Spleen (tissue), 7 donors: ENCODE measurements at regions not wholly inside any gene's neighbourhood (a gene's known extent, or its start where the extent isn't known, plus 50 kb on each side); places are given as distances from the start of the nearest gene placed in this dataset.

Experiments
- CTCF ChIP-seq, 11 experiments: fragments of 200-600 bp in 7 of 11; fragments of 450-650 bp in 4 of 11; sonication (generic) in 4 of 11; IDR thresholded peaks in 8 of 11; conservative IDR thresholded peaks in 3 of 11; 1 replicate in 7 of 11; 2 replicates in 4 of 11; pipeline versions ENCODE4 v1.4.0 to v1.8.0; 2016 to 2021; ENCODE audit warnings: antibody characterized with exemption in 11 of 11, inconsistent platforms in 4 of 11, mild to moderate bottlenecking in 1 of 11
- POLR2AphosphoS5 ChIP-seq, 3 donors: sonication (generic); formaldehyde crosslinking; IDR thresholded peaks; one replicate each; pipeline ENCODE4 v1.5.1; 2017; ENCODE audit warnings: antibody characterized with exemption in 3 of 3
- donor health status: DM: no; HTN: no; CAD: no; lungs with moderate emphysema.
- donor health status: DM: no; HTN: no; CAD: no.
- donor health status: DM: no; HTN: no; CAD: no.

GRCh38 chr1:226470921-226471866 is 63.3 kb upstream of the PARP1 start:
- TF ChIP-seq CTCF (IDR thresholded peaks at IDR 0.05 in 8 of 11, conservative IDR thresholded peaks at IDR 0.05 in 3 of 11) (no peak), POLR2AphosphoS5 (IDR thresholded peaks at IDR 0.05) (no peak)
